ENCODE measurements at regions not wholly inside any gene's neighbourhood (a gene's known extent, or its start where the extent isn't known, plus 50 kb on each side); places are given as distances from the start of the nearest gene placed in this dataset.

DNA sequence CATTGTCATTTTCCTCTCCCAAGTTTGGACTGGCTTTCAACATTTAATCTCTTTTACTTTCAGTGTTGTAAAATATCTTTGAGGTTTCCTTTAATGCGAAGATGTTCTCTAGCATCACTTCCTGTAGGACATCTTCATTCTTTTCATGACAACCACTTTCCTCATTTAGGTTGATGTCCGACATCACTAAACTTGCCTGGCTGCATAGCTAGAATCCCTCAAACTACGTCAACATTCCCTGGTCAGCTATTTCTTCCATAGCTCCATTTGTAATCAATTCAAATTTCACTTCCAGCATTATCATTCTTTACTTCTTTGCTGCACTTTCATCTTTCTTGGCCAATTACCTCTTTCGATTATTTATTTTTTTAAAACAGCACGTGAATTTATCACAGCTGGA, 198.6 kb upstream of the EMCN start:
- intact Hi-C loops (cut with DNase I), result no loop called here
- ATAC-seq (no peak), DNase-seq (no peak)
- 72% methylated on average over 5 of the region's 5 CpGs for WGBS (ENCODE audit: insufficient coverage, low coverage, low lambda C conversion rate, missing lambda C conversion rate)
- H3K9me3 ChIP-seq, result peaks cover 0 to 8% (median 0%) of the 10 kb centered on the region in 4 donors
- H3K36me3 ChIP-seq, result no peaks in the 10 kb centered on the region
- TF ChIP-seq POLR2A (IDR thresholded peaks at IDR 0.05), result no peak
- TF ChIP-seq, protein P1, sequence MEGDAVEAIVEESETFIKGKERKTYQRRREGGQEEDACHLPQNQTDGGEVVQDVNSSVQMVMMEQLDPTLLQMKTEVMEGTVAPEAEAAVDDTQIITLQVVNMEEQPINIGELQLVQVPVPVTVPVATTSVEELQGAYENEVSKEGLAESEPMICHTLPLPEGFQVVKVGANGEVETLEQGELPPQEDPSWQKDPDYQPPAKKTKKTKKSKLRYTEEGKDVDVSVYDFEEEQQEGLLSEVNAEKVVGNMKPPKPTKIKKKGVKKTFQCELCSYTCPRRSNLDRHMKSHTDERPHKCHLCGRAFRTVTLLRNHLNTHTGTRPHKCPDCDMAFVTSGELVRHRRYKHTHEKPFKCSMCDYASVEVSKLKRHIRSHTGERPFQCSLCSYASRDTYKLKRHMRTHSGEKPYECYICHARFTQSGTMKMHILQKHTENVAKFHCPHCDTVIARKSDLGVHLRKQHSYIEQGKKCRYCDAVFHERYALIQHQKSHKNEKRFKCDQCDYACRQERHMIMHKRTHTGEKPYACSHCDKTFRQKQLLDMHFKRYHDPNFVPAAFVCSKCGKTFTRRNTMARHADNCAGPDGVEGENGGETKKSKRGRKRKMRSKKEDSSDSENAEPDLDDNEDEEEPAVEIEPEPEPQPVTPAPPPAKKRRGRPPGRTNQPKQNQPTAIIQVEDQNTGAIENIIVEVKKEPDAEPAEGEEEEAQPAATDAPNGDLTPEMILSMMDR (IDR thresholded peaks at IDR 0.05), result no peak
- H3K27ac ChIP-seq, result no peak overlapping the region
- no peaks in the 10 kb centered on the region for H3K4me1 ChIP-seq
- no peaks in the 10 kb centered on the region for H3K27me3 ChIP-seq
- no peak overlapping the region for H3K4me3 ChIP-seq

DNA sequence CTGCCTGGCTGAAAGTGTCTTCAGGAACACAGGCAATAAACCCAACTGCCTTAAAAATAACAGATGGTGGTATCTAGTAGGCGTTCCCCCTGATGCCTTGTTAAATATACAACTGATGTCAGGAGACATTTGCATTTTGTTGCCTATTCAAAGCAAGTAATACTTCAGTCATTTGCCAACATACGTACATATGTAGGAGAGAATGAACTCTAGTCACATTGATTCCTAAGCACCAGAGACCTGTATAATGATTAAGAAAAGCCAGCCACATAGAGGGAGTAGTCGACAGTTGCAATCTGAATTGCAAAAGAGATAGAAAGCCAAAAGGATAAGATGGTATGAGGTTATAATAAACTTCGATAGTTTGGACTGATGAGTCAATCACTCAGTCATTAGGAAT, 191.0 kb upstream of the EMCN start:
- DNase-seq, result no peak
- H3K4me3 ChIP-seq, result no peak overlapping the region
- H3K36me3 ChIP-seq, result no peaks in the 10 kb centered on the region
- WGBS (ENCODE audit: insufficient coverage, low coverage, low lambda C conversion rate, missing lambda C conversion rate), result 41% methylated on average over 4 of the region's 4 CpGs
- H3K27me3 ChIP-seq, result no peaks in the 10 kb centered on the region
- ATAC-seq, result no peak
- TF ChIP-seq, protein P1 (IDR thresholded peaks at IDR 0.05), result no peak
- TF ChIP-seq POLR2A (IDR thresholded peaks at IDR 0.05), result no peak
- H3K4me1 ChIP-seq, result no peaks in the 10 kb centered on the region
- intact Hi-C loops (cut with DNase I), result no loop called here
- H3K9me3 ChIP-seq, result peaks cover 0 to 1% (median 0%) of the 10 kb centered on the region in 4 donors
- H3K27ac ChIP-seq, result no peak overlapping the region

DNA sequence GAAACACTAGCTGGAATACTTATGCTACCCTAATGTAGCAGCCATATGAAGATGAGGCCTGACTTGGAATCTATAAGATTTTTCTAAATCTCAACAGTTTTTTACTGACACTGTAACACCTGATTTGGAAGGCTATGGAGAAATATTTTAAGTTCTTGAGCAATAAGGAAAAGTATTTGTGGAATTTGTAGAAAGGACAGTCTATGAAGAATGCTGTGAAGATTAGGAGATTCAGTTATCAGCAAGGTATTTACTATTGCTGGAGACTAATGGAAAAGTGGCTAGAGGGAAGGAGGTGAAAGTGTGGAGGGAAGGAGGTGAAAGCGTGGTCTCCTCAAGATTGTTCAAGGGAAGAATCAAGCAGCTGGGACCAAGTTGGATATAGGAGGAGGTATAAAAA, 190.0 kb upstream of the EMCN start:
- no peak for TF ChIP-seq POLR2A (IDR thresholded peaks at IDR 0.05)
- TF ChIP-seq, protein P1 (IDR thresholded peaks at IDR 0.05), result no peak
- no peak overlapping the region for H3K4me3 ChIP-seq

DNA sequence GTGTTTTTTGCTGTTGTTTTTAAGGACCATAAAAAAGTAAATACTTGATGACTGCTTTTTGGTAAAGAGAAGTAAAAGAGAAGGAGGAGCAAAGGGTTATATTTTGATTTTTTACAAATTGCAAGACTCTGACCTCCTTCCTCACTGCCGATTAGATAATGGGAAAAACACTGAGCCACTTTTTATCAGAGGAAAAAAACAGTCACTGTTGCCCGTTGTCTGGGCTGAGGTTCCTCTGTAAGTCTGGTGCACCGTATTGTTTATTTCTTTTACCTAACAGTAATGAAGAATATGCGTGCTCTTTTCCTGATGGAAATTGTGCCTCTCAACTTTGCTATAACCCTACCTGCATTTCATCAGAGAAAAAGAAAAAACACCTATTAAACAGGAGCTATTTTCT, 178.7 kb upstream of the EMCN start:
- intact Hi-C loops (cut with DNase I), result no loop called here

More for the DNA sequence above, 190.0 kb upstream of the EMCN start:
- DNase-seq (no peak), ATAC-seq (no peak)
- WGBS (ENCODE audit: insufficient coverage, low coverage, low lambda C conversion rate, missing lambda C conversion rate), result 83% methylated on average over 1 of the region's 1 CpG
- H3K4me1 ChIP-seq, result no peaks in the 10 kb centered on the region
- H3K9me3 ChIP-seq, result no peaks in the 10 kb centered on the region
- no peaks in the 10 kb centered on the region for H3K27me3 ChIP-seq
- intact Hi-C loops (cut with DNase I), result no loop called here
- no peak overlapping the region for H3K27ac ChIP-seq
- H3K36me3 ChIP-seq, result no peaks in the 10 kb centered on the region

More for the DNA sequence above, 178.7 kb upstream of the EMCN start:
- no peaks in the 10 kb centered on the region for H3K36me3 ChIP-seq
- DNase-seq, result no peak
- TF ChIP-seq, protein P1 (IDR thresholded peaks at IDR 0.05), result no peak
- no peak for TF ChIP-seq POLR2A (IDR thresholded peaks at IDR 0.05)
- peaks cover 0 to 4% (median 0%) of the 10 kb centered on the region in 4 donors for H3K9me3 ChIP-seq
- WGBS (ENCODE audit: insufficient coverage, low coverage, low lambda C conversion rate, missing lambda C conversion rate), result 29% methylated on average over 4 of the region's 4 CpGs
- no peaks in the 10 kb centered on the region for H3K27me3 ChIP-seq
- no peak for ATAC-seq
- no peak overlapping the region for H3K27ac ChIP-seq
- no peaks in the 10 kb centered on the region for H3K4me1 ChIP-seq
- H3K4me3 ChIP-seq, result no peak overlapping the region

Measured in right lobe of liver (tissue), 6 donors.